ENCODE measurements at regions not wholly inside any gene's neighbourhood (a gene's known extent, or its start where the extent isn't known, plus 50 kb on each side); places are given as distances from the start of the nearest gene placed in this dataset.

- ChIA-PET RAD21 (ENCODE audit: low non-redundant PET in 1 of 2, low total read pairs in 2 of 2, uncharacterized antibody in 2 of 2, unreplicated experiment in 2 of 2) (no interaction called here), CTCF (interaction anchor here (1.1 to 1.7 kb wide), 5 partner anchors 10 to 364 kb away, joined by 3 to 6 read pairs (median 5); no protein-coding TSS in a partner anchor)
- peak; percentile 90 for ATAC-seq
Measured at GRCh38 chr11:129695571-129696308, 119.9 kb upstream of the TMEM45B start.

More at GRCh38 chr11:129695571-129696308, 119.9 kb upstream of the TMEM45B start:
- Histone ChIP-seq H2AFZ (ENCODE audit: low read depth, low read length, poor library complexity, severe bottlenecking) (peak overlapping the region; percentile 75), H3K27ac (ENCODE audit: low read depth, low read length) (no peak overlapping the region), H3K4me2 (ENCODE audit: low read length) (no peak overlapping the region), H3K9ac (ENCODE audit: low read length) (no peak overlapping the region), H3K27me3 (ENCODE audit: insufficient read depth, low read length) (no peaks in the 10 kb centered on the region), H3K4me3 (replicated peaks in 1 of 2; ENCODE audit: low read depth in 1 of 2, low read length in 2 of 2) (no peak overlapping the region), H3K4me1 (ENCODE audit: control insufficient read depth in 1 of 2, insufficient read depth in 2 of 2, low read length in 2 of 2) (peaks cover 0 to 5% of the 10 kb centered on the region in 2 experiments; a peak in 1 of 4 replicates), H3K36me3 (ENCODE audit: control insufficient read depth in 1 of 2, insufficient read depth in 2 of 2, low read length in 2 of 2) (no peaks in the 10 kb centered on the region), H4K20me1 (ENCODE audit: insufficient read depth) (no peaks in the 10 kb centered on the region), H3K9me3 (ENCODE audit: control insufficient read depth in 1 of 2, insufficient read depth in 1 of 2, low read depth in 1 of 2, low read length in 2 of 2) (no peaks in the 10 kb centered on the region), H3K79me2 (ENCODE audit: insufficient read depth, low read length) (no peaks in the 10 kb centered on the region), H3K9me2 (ENCODE audit: insufficient read depth) (no peaks in the 10 kb centered on the region)
- DNase-seq (ENCODE audit: low read depth, low spot score): peak; percentile 21
- BruUV-seq (replicated peaks): no TSS peak
- TF ChIP-seq SIN3A (IDR thresholded peaks at IDR 0.05; ENCODE audit: low read depth) (no peak), FOSL1 (IDR thresholded peaks at IDR 0.05; ENCODE audit: low read depth) (no peak), CBX3 (IDR thresholded peaks at IDR 0.05; ENCODE audit: low read depth) (no peak), TCF7L2 (IDR thresholded peaks at IDR 0.05; ENCODE audit: borderline replicate concordance, extremely low read depth, insufficient read depth, insufficient read length) (no peak), ZBTB33 (IDR thresholded peaks at IDR 0.05; ENCODE audit: extremely low read depth, insufficient replicate concordance, low read length) (no peak), CTCF (IDR thresholded peaks at IDR 0.05 in 2 of 3, conservative IDR thresholded peaks at IDR 0.05 in 1 of 3; ENCODE audit: borderline replicate concordance in 1 of 3, insufficient read depth in 1 of 3, low read depth in 2 of 3, low read length in 2 of 3) (peak; percentile 69 to 80 (median 79)), POLR2A (IDR thresholded peaks at IDR 0.05; ENCODE audit: borderline replicate concordance, extremely low read depth, insufficient read depth, insufficient read length) (no peak), REST (IDR thresholded peaks at IDR 0.05; ENCODE audit: low read depth) (no peak), YY1 (IDR thresholded peaks at IDR 0.05; ENCODE audit: extremely low read depth, insufficient replicate concordance, low read depth, low read length) (no peak), ATF3 (IDR thresholded peaks at IDR 0.05) (no peak), RAD21 (IDR thresholded peaks at IDR 0.05; ENCODE audit: low read depth) (peak; percentile 78), ELF1 (IDR thresholded peaks at IDR 0.05; ENCODE audit: borderline replicate concordance, low read depth) (no peak), ZNF274 (IDR thresholded peaks at IDR 0.05; ENCODE audit: low read depth, low read length) (no peak), MAX (IDR thresholded peaks at IDR 0.05) (no peak), EZH2phosphoT487 (IDR thresholded peaks at IDR 0.05; ENCODE audit: borderline replicate concordance) (no peak), SRF (IDR thresholded peaks at IDR 0.05; ENCODE audit: low read depth) (no peak), EGR1 (IDR thresholded peaks at IDR 0.05; ENCODE audit: low read depth) (no peak)
- intact Hi-C loops (cut with micrococcal nuclease): loop anchor here (1.0 to 5.0 kb wide), 3 partner anchors 319 to 579 kb away; no protein-coding TSS in a partner anchor
- POLR2A ChIA-PET: no interaction called here

All from HCT116 (cell line).